T-helper 9 cell (primary cell): ENCODE measurements at regions not wholly inside any gene's neighbourhood (a gene's known extent, or its start where the extent isn't known, plus 50 kb on each side); places are given as distances from the start of the nearest gene placed in this dataset.
"Not testable (repeated sequence)": the region's sequence is repeated elsewhere in the genome, so short reads cannot be mapped to it uniquely, and the experiment has no call there.

Source experiments
- DNase-seq: peaks from one replicate; pipeline ENCODE4 v3.0.0-alpha.2; 2020

GRCh38 chr21:6066320-6066985 lies 4454.9 kb upstream of the TPTE start:
- DNase-seq, result not testable (repeated sequence)

- DNase-seq, result not testable (repeated sequence)
Measured at GRCh38 chr21:6068098-6068831, 4453.1 kb upstream of the TPTE start.

GRCh38 chr21:6070213-6070612 lies 4451.2 kb upstream of the TPTE start:
- DNase-seq, result not testable (repeated sequence)

GRCh38 chr21:6072691-6073090 lies 4448.7 kb upstream of the TPTE start:
- DNase-seq, result not testable (repeated sequence)

GRCh38 chr21:6073993-6074705 lies 4447.2 kb upstream of the TPTE start:
- not testable (repeated sequence) for DNase-seq

GRCh38 chr21:6074935-6075334 lies 4446.4 kb upstream of the TPTE start:
- DNase-seq, result not testable (repeated sequence)

- not testable (repeated sequence) for DNase-seq
Measured at GRCh38 chr21:6075627-6076208, 4445.7 kb upstream of the TPTE start.

- DNase-seq, result not testable (repeated sequence)
Measured at GRCh38 chr21:6077358-6077757, 4444.0 kb upstream of the TPTE start.

GRCh38 chr21:6078902-6079301 lies 4442.5 kb upstream of the TPTE start:
- DNase-seq, result not testable (repeated sequence)

GRCh38 chr21:6080941-6081655 lies 4440.3 kb upstream of the TPTE start:
- DNase-seq, result not testable (repeated sequence)

GRCh38 chr21:6082166-6082565 lies 4439.2 kb upstream of the TPTE start:
- DNase-seq, result not testable (repeated sequence)

- not testable (repeated sequence) for DNase-seq
Measured at GRCh38 chr21:6083574-6084120, 4437.7 kb upstream of the TPTE start.

GRCh38 chr21:6086038-6086437 lies 4435.3 kb upstream of the TPTE start:
- DNase-seq, result not testable (repeated sequence)

- DNase-seq, result not testable (repeated sequence)
Measured at GRCh38 chr21:6087579-6088178, 4433.7 kb upstream of the TPTE start.

- not testable (repeated sequence) for DNase-seq
Measured at GRCh38 chr21:6090286-6090908, 4431.0 kb upstream of the TPTE start.

- not testable (repeated sequence) for DNase-seq
Measured at GRCh38 chr21:6091335-6092027, 4429.9 kb upstream of the TPTE start.

GRCh38 chr21:6092401-6092800 lies 4429.0 kb upstream of the TPTE start:
- DNase-seq, result not testable (repeated sequence)

GRCh38 chr21:6093419-6093818 lies 4428.0 kb upstream of the TPTE start:
- DNase-seq, result peak; percentile 4

GRCh38 chr21:6093870-6094269 lies 4427.5 kb upstream of the TPTE start:
- DNase-seq, result not testable (repeated sequence)

GRCh38 chr21:6095304-6095703 lies 4426.1 kb upstream of the TPTE start:
- not testable (repeated sequence) for DNase-seq
